IMR-90 (cell line): ENCODE measurements at regions not wholly inside any gene's neighbourhood (a gene's known extent, or its start where the extent isn't known, plus 50 kb on each side); places are given as distances from the start of the nearest gene placed in this dataset.

Source experiments
- ATAC-seq: fragments of 200-7000 bp; cut with Tn5 transposase; 2 replicates; pipeline ENCODE4 v1.9.1; 2020; ENCODE audit warnings: low read depth, mild to moderate bottlenecking, moderate library complexity
- BruUV-seq: library from RNA; stranded (reverse); fragments of 400-500 nt; replicated peaks from 2 replicates; lab custom pipeline; 2021; lab: Mats Ljungman, UMichigan
- CTCF ChIA-PET: fragments of 300-600 bp; formaldehyde crosslinking; extraction: SDS; loops from one replicate; lab custom pipeline; 2021; ENCODE audit warnings: antibody characterized with exemption; lab: Yijun Ruan, JAX
- POLR2A ChIA-PET: fragments of 300-600 bp; sonication (Branson Sonifier 250); formaldehyde crosslinking; loops from one replicate; lab custom pipeline; 2022; ENCODE audit warnings: antibody characterized with exemption; ENCODE audit not compliant: unreplicated experiment; lab: Charles Lee
- DNase-seq: peaks from one replicate; pipeline ENCODE4 v3.0.0; 2013
- H2AFZ ChIP-seq: replicated peaks from 2 replicates; pipeline ENCODE3; 2013; ENCODE audit warnings: low read length, mild to moderate bottlenecking; ENCODE audit not compliant: poor library complexity
- H2AK5ac ChIP-seq: 2 replicates; pipeline ENCODE4 v1.6.1; 2013; ENCODE audit warnings: low read depth, low read length, inconsistent platforms
- H2AK9ac ChIP-seq: replicated peaks from 2 replicates; pipeline ENCODE3; 2013; ENCODE audit warnings: mild to moderate bottlenecking, low read depth, low read length, moderate library complexity; ENCODE audit not compliant: poor library complexity
- H2BK120ac ChIP-seq: 2 replicates; pipeline ENCODE4 v1.6.1; 2013; ENCODE audit warnings: low read depth, low read length, inconsistent platforms
- H2BK15ac ChIP-seq: 3 replicates; pipeline ENCODE4 v1.6.1; 2013; ENCODE audit warnings: low read depth, low read length, inconsistent platforms
- H2BK20ac ChIP-seq: 2 replicates; pipeline ENCODE4 v1.6.1; 2013; ENCODE audit warnings: low read depth, mild to moderate bottlenecking, inconsistent platforms, low read length, moderate library complexity
- H2BK5ac ChIP-seq: 2 replicates; pipeline ENCODE4 v1.6.1; 2013; ENCODE audit warnings: mild to moderate bottlenecking, low read depth, low read length, inconsistent platforms; ENCODE audit not compliant: poor library complexity, severe bottlenecking
- H3K14ac ChIP-seq: replicated peaks from 2 replicates; pipeline ENCODE4 v1.6.1; 2013; ENCODE audit warnings: low read depth, low read length, inconsistent platforms
- H3K18ac ChIP-seq: 2 replicates; pipeline ENCODE4 v1.6.1; 2013; ENCODE audit warnings: low read depth, low read length, control low read depth
- H3K23ac ChIP-seq: 2 replicates; pipeline ENCODE4 v1.6.1; 2013; ENCODE audit warnings: low read depth, low read length, inconsistent platforms
- H3K27ac ChIP-seq: 2 replicates; pipeline ENCODE4 v1.5.1; 2013; ENCODE audit warnings: mild to moderate bottlenecking, control low read depth, low read length; ENCODE audit not compliant: insufficient read depth
- H3K27me3 ChIP-seq: 2 replicates; pipeline ENCODE4 v1.6.1; 2013; ENCODE audit warnings: low read length; ENCODE audit not compliant: control insufficient read depth, insufficient read depth
- H3K36me3 ChIP-seq: 2 replicates; pipeline ENCODE4 v1.6.1; 2013; ENCODE audit warnings: low read length, mixed read lengths; ENCODE audit not compliant: control insufficient read depth, insufficient read depth
- H3K4ac ChIP-seq: 2 replicates; pipeline ENCODE4 v1.6.1; 2013; ENCODE audit warnings: low read depth, low read length, inconsistent platforms
- H3K4me1 ChIP-seq: 2 replicates; pipeline ENCODE4 v1.6.1; 2013; ENCODE audit warnings: low read length, mixed read lengths; ENCODE audit not compliant: control insufficient read depth, insufficient read depth
- H3K4me2 ChIP-seq: 2 replicates; pipeline ENCODE4 v1.6.1; 2013; ENCODE audit warnings: low read depth, mild to moderate bottlenecking, control low read depth, low read length, moderate library complexity
- H3K4me3 ChIP-seq: 2 replicates; pipeline ENCODE4 v1.5.1; 2013; ENCODE audit warnings: low read depth, mild to moderate bottlenecking, control low read depth, low read length, moderate library complexity; ENCODE audit not compliant: insufficient read depth
- H3K56ac ChIP-seq: 2 replicates; pipeline ENCODE4 v1.6.1; 2013; ENCODE audit warnings: low read length, inconsistent platforms; ENCODE audit not compliant: insufficient read depth; ENCODE audit errors: extremely low read depth
- H3K79me1 ChIP-seq, 2 experiments: 2 replicates each; pipeline ENCODE4 v1.6.1; 2013; ENCODE audit warnings: low read length in 2 of 2, inconsistent platforms in 1 of 2, low read depth in 1 of 2
- H3K9ac ChIP-seq: 2 replicates; pipeline ENCODE4 v1.6.1; 2013; ENCODE audit warnings: low read depth, low read length, control low read depth
- H3K9me1 ChIP-seq: 2 replicates; pipeline ENCODE4 v1.6.1; 2013; ENCODE audit warnings: low read length, inconsistent platforms; ENCODE audit not compliant: insufficient read depth
- H3K9me3 ChIP-seq: 2 replicates; pipeline ENCODE4 v1.6.1; 2013; ENCODE audit warnings: low read length; ENCODE audit not compliant: control insufficient read depth, insufficient read depth
- H4K20me1 ChIP-seq: 2 replicates; pipeline ENCODE4 v1.6.1; 2013; ENCODE audit warnings: low read length, inconsistent platforms; ENCODE audit not compliant: insufficient read depth
- H4K5ac ChIP-seq: 2 replicates; pipeline ENCODE4 v1.6.1; 2013; ENCODE audit warnings: mild to moderate bottlenecking, low read depth, low read length, control low read depth
- H4K8ac ChIP-seq, 2 experiments: 2 replicates each; pipeline ENCODE4 v1.6.1; 2013; ENCODE audit warnings: low read depth in 2 of 2, low read length in 2 of 2, control low read depth in 1 of 2, inconsistent platforms in 1 of 2
- H4K91ac ChIP-seq: 2 replicates; pipeline ENCODE4 v1.6.1; 2013; ENCODE audit warnings: low read depth, low read length, inconsistent platforms; ENCODE audit not compliant: insufficient read depth
- BHLHE40 ChIP-seq: fragments of 150-350 bp; IDR thresholded peaks from 2 replicates; pipeline ENCODE4 v1.6.1; 2016; ENCODE audit warnings: mild to moderate bottlenecking, low read depth, low read length
- CEBPB ChIP-seq: IDR thresholded peaks from 2 replicates; pipeline ENCODE4 v1.6.1; 2012; ENCODE audit warnings: low read depth, low read length, improper control_type of control experiment
- CHD1 ChIP-seq: IDR thresholded peaks from 2 replicates; pipeline ENCODE4 v1.6.1; 2012; ENCODE audit warnings: low read depth, low read length, improper control_type of control experiment
- CTCF ChIP-seq: conservative IDR thresholded peaks from 2 replicates; pipeline ENCODE4 v1.5.1; 2012; ENCODE audit warnings: mild to moderate bottlenecking, low read depth, low read length, improper control_type of control experiment
- MAFK ChIP-seq: IDR thresholded peaks from 2 replicates; pipeline ENCODE4 v1.6.1; 2012; ENCODE audit warnings: low read depth, low read length, improper control_type of control experiment
- MAZ ChIP-seq: IDR thresholded peaks from 2 replicates; pipeline ENCODE4 v1.6.1; 2012; ENCODE audit warnings: low read depth, mild to moderate bottlenecking, low read length, improper control_type of control experiment, moderate library complexity, borderline replicate concordance
- MXI1 ChIP-seq: IDR thresholded peaks from 2 replicates; pipeline ENCODE4 v1.6.1; 2012; ENCODE audit warnings: low read depth, mild to moderate bottlenecking, low read length, moderate library complexity, borderline replicate concordance
- NFE2L2 ChIP-seq: fragments of 150-350 bp; IDR thresholded peaks from 2 replicates; pipeline ENCODE4 v1.6.1; 2016; ENCODE audit warnings: low read depth, mild to moderate bottlenecking, low read length
- RAD21 ChIP-seq: IDR thresholded peaks from 2 replicates; pipeline ENCODE4 v1.6.1; 2012; ENCODE audit warnings: low read length, improper control_type of control experiment
- RCOR1 ChIP-seq: IDR thresholded peaks from 2 replicates; pipeline ENCODE4 v1.6.1; 2012; ENCODE audit warnings: mild to moderate bottlenecking, low read length, improper control_type of control experiment; ENCODE audit not compliant: insufficient replicate concordance
- RFX5 ChIP-seq: IDR thresholded peaks from 2 replicates; pipeline ENCODE4 v1.8.0; 2012; ENCODE audit warnings: low read depth, mild to moderate bottlenecking, low read length, moderate library complexity
- SMC3 ChIP-seq: fragments of 150-350 bp; IDR thresholded peaks from 2 replicates; pipeline ENCODE4 v1.6.1; 2016; ENCODE audit warnings: low read depth, mild to moderate bottlenecking, antibody characterized with exemption, low read length, moderate library complexity
- WGBS, 2 experiments: methylation state at CpG; one replicate each; pipeline versions ENCODE4 v1.1.5 to v1.1.7; 2013; ENCODE audit warnings: missing lambda C conversion rate in 2 of 2; ENCODE audit not compliant: insufficient read length in 1 of 2; ENCODE audit errors: extremely low coverage in 2 of 2; 5-methylcytosine and 5-hydroxymethylcytosine counted together
- dilution Hi-C: fragments of 300-500 bp; cut with HindIII; formaldehyde crosslinking; loops from one replicate; pipeline ENCODE4 v1.14.3; 2018; ENCODE audit warnings: low sequenced_read_pairs; ENCODE audit not compliant: unreplicated experiment
- in situ Hi-C: fragments of 300-500 bp; cut with MboI; formaldehyde crosslinking; loops from 3 replicates; pipeline ENCODE4 v1.14.3; 2019; ENCODE audit warnings: low sequenced_read_pairs, inconsistent platforms, mixed read lengths
- intact Hi-C: fragments of 100-400 bp; cut with micrococcal nuclease; formaldehyde crosslinking; loops from 2 replicates; pipeline ENCODE4 v1.10.0; 2022

DNA sequence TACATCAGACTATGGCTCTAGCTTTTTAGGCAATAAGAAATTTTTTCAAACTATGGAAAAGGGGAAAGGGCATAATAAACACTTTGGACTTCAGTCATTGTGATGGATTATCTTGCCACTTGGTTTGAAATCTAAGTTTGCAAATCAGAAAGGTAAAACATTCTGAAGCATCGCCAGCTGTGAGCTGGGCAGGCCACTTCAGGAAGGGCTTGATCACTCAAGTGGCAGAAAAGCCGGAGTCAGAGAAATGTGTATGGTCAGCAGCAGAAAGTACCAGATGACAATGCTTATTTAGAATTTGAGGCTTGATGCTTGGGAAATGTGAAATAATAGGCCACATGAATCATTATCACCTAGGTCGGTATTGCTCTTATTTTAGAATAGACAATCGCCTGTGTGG lies 79.7 kb downstream of the ZNF648 start:
- Histone ChIP-seq H2AFZ (no peak overlapping the region), H3K27ac (no peak overlapping the region), H3K9me3 (no peaks in the 10 kb centered on the region; the same call in 1 of the 2 replicates), H2AK5ac (no peak overlapping the region), H2AK9ac (no peak overlapping the region), H3K9ac (no peak overlapping the region), H4K5ac (no peak overlapping the region), H2BK5ac (no peak overlapping the region), H3K4me3 (no peak overlapping the region), H3K4ac (no peak overlapping the region), H4K91ac (no peak overlapping the region), H3K18ac (no peak overlapping the region), H3K27me3 (no peaks in the 10 kb centered on the region), H4K8ac (no peak overlapping the region), H2BK15ac (no peak overlapping the region), H3K36me3 (no peaks in the 10 kb centered on the region), H2BK120ac (no peak overlapping the region), H3K4me1 (no peaks in the 10 kb centered on the region), H3K9me1 (no peaks in the 10 kb centered on the region), H3K79me1 (no peaks in the 10 kb centered on the region), H3K23ac (no peak overlapping the region), H3K56ac (no peak overlapping the region), H2BK20ac (no peak overlapping the region), H4K20me1 (no peaks in the 10 kb centered on the region), H3K14ac (no peak overlapping the region), H3K4me2 (no peak overlapping the region)
- 70% methylated on average over 2 of the region's 4 CpGs; no CpG with 5 or more reads in 1 of the 2 experiments for WGBS, 2 experiments
- BruUV-seq, result no TSS peak
- ATAC-seq (no peak), DNase-seq (no peak)
- dilution Hi-C loops (no loop called here), intact Hi-C loops (no loop called here), in situ Hi-C loops (no loop called here)
- POLR2A ChIA-PET, result no interaction called here
- CTCF ChIA-PET, result interaction anchor here (0.5 kb wide), 1 partner anchor 160 kb away, joined by 4 read pairs; no protein-coding TSS in a partner anchor
- TF ChIP-seq CTCF, result no peak
- TF ChIP-seq MAZ, result no peak
- no peak for TF ChIP-seq CEBPB
- TF ChIP-seq RCOR1, result no peak
- TF ChIP-seq CHD1, result no peak
- no peak for TF ChIP-seq BHLHE40
- TF ChIP-seq RFX5, result no peak
- no peak for TF ChIP-seq NFE2L2
- no peak for TF ChIP-seq MAFK
- TF ChIP-seq RAD21, result no peak
- no peak for TF ChIP-seq MXI1
- no peak for TF ChIP-seq SMC3
